Left ventricle myocardium inferior (tissue), 1 donor: ENCODE measurements at regions not wholly inside any gene's neighbourhood (a gene's known extent, or its start where the extent isn't known, plus 50 kb on each side); places are given as distances from the start of the nearest gene placed in this dataset.

Experiments
- DNase-seq: peaks from one replicate; pipeline ENCODE4 v3.0.0-alpha.2; 2020
- H3K27ac ChIP-seq: fragments of 200-600 bp; replicated peaks from 2 replicates; pipeline ENCODE4 v1.8.0; 2021
- H3K27me3 ChIP-seq: fragments of 200-600 bp; 2 replicates; pipeline ENCODE4 v1.8.0; 2021; ENCODE audit warnings: low read depth
- H3K36me3 ChIP-seq: fragments of 200-600 bp; 2 replicates; pipeline ENCODE4 v1.8.0; 2021
- H3K4me1 ChIP-seq: fragments of 200-600 bp; 2 replicates; pipeline ENCODE4 v1.8.0; 2021
- H3K4me3 ChIP-seq: fragments of 200-600 bp; 2 replicates; pipeline ENCODE4 v1.8.0; 2021; ENCODE audit warnings: mild to moderate bottlenecking, moderate library complexity
- H3K9me3 ChIP-seq: fragments of 200-600 bp; replicated peaks from 2 replicates; pipeline ENCODE4 v1.8.0; 2021
- CTCF ChIP-seq: fragments of 200-600 bp; IDR thresholded peaks from 2 replicates; pipeline ENCODE4 v1.8.0; 2021; ENCODE audit warnings: antibody characterized with exemption, mild to moderate bottlenecking, borderline replicate concordance
- intact Hi-C: fragments of 100-400 bp; cut with micrococcal nuclease; formaldehyde crosslinking; loops from one replicate; pipeline ENCODE4 v1.11.0; 2022
- donor health status: DM: no; HTN: yes; CAD: no; lungs with severe emphysema.

- Histone ChIP-seq H3K27ac (no peak overlapping the region), H3K27me3 (no peaks in the 10 kb centered on the region), H3K4me1 (peaks cover 16% of the 10 kb centered on the region), H3K4me3 (no peak overlapping the region), H3K36me3 (no peaks in the 10 kb centered on the region), H3K9me3 (no peaks in the 10 kb centered on the region)
- no peak for TF ChIP-seq CTCF
- intact Hi-C loops = no loop called here
- no peak for DNase-seq
Observed at GRCh38 chr5:56454219-56454862, 221.2 kb upstream of the ANKRD55 start.

- no peaks in the 10 kb centered on the region for H3K9me3 ChIP-seq
- DNase-seq = no peak
- H3K4me1 ChIP-seq = no peaks in the 10 kb centered on the region
- H3K4me3 ChIP-seq = no peak overlapping the region
- H3K27ac ChIP-seq = no peak overlapping the region
- intact Hi-C loops = no loop called here
- H3K36me3 ChIP-seq = no peaks in the 10 kb centered on the region
- TF ChIP-seq CTCF = no peak
- H3K27me3 ChIP-seq = no peaks in the 10 kb centered on the region
Observed at GRCh38 chr5:56451742-56452141, 218.6 kb upstream of the ANKRD55 start.

- Histone ChIP-seq H3K4me3 (no peak overlapping the region), H3K9me3 (no peaks in the 10 kb centered on the region)
- intact Hi-C loops = no loop called here
Observed at GRCh38 chr5:56450766-56451165, 217.6 kb upstream of the ANKRD55 start.

GRCh38 chr5:56449071-56449640 lies 216.0 kb upstream of the ANKRD55 start:
- intact Hi-C loops = no loop called here

More at GRCh38 chr5:56450766-56451165, 217.6 kb upstream of the ANKRD55 start:
- H3K36me3 ChIP-seq = no peaks in the 10 kb centered on the region
- H3K27ac ChIP-seq = no peak overlapping the region
- no peaks in the 10 kb centered on the region for H3K27me3 ChIP-seq
- no peak for DNase-seq
- TF ChIP-seq CTCF = no peak
- H3K4me1 ChIP-seq = no peaks in the 10 kb centered on the region

GRCh38 chr5:56447656-56448055 lies 214.5 kb upstream of the ANKRD55 start:
- Histone ChIP-seq H3K36me3 (no peaks in the 10 kb centered on the region), H3K9me3 (no peaks in the 10 kb centered on the region), H3K27me3 (no peaks in the 10 kb centered on the region), H3K4me1 (no peaks in the 10 kb centered on the region), H3K27ac (no peak overlapping the region), H3K4me3 (no peak overlapping the region)
- no peak for DNase-seq
- intact Hi-C loops = no loop called here
- TF ChIP-seq CTCF = no peak

More at GRCh38 chr5:56449071-56449640, 216.0 kb upstream of the ANKRD55 start:
- Histone ChIP-seq H3K4me3 (no peak overlapping the region), H3K4me1 (no peaks in the 10 kb centered on the region), H3K27ac (no peak overlapping the region), H3K9me3 (no peaks in the 10 kb centered on the region), H3K36me3 (no peaks in the 10 kb centered on the region), H3K27me3 (no peaks in the 10 kb centered on the region)
- TF ChIP-seq CTCF = no peak
- no peak for DNase-seq
